H1 (cell line): ENCODE measurements at regions not wholly inside any gene's neighbourhood (a gene's known extent, or its start where the extent isn't known, plus 50 kb on each side); places are given as distances from the start of the nearest gene placed in this dataset.

Experiments
- ATF2 ChIP-seq: IDR thresholded peaks from 2 replicates; pipeline ENCODE4 v1.6.1; 2012; ENCODE audit warnings: low read length, inconsistent platforms
- CBX5 ChIP-seq: fragments of 300-800, 300-1000 bp; sonication (generic); IDR thresholded peaks from 2 replicates; pipeline ENCODE4 v1.7.1; 2016; ENCODE audit warnings: antibody characterized with exemption, low read length, low read depth
- CHD1 ChIP-seq: IDR thresholded peaks from 2 replicates; pipeline ENCODE4 v1.6.1; 2012; ENCODE audit warnings: low read depth, low read length, improper control_type of control experiment
- CREB1 ChIP-seq: IDR thresholded peaks from 2 replicates; pipeline ENCODE4 v1.6.1; 2012; ENCODE audit warnings: inconsistent platforms
- CTBP2 ChIP-seq: IDR thresholded peaks from 2 replicates; pipeline ENCODE4 v1.7.0; 2011; ENCODE audit warnings: borderline replicate concordance, mild to moderate bottlenecking, moderate library complexity, mixed read lengths, low read length; ENCODE audit not compliant: insufficient read depth, insufficient read length
- EP300 ChIP-seq, 2 experiments: IDR thresholded peaks; 1 replicate in 1 of 2; 2 replicates in 1 of 2; pipeline ENCODE4 v1.6.1; 2011 to 2012; ENCODE audit warnings: low read depth in 2 of 2, low read length in 2 of 2, mild to moderate bottlenecking in 2 of 2, borderline replicate concordance in 1 of 2, inconsistent platforms in 1 of 2, moderate library complexity in 1 of 2
- KDM4A ChIP-seq: IDR thresholded peaks from one replicate; pipeline ENCODE4 v1.7.1; 2012; ENCODE audit warnings: low read depth, mild to moderate bottlenecking, moderate library complexity, low read length, inconsistent platforms; ENCODE audit not compliant: severe bottlenecking
- KDM5A ChIP-seq: fragments of 200-600 bp; IDR thresholded peaks from 2 replicates; pipeline ENCODE4 v1.7.1; 2012; ENCODE audit warnings: mild to moderate bottlenecking, low read length, inconsistent platforms, mixed read lengths
- SAP30 ChIP-seq: fragments of 300-600 bp; sonication (generic); IDR thresholded peaks from 2 replicates; pipeline ENCODE4 v1.7.1; 2012; ENCODE audit warnings: low read length, moderate library complexity, mild to moderate bottlenecking, inconsistent platforms; ENCODE audit not compliant: insufficient read depth, insufficient replicate concordance
- SP4 ChIP-seq: IDR thresholded peaks from 2 replicates; pipeline ENCODE4 v1.6.1; 2012; ENCODE audit warnings: low read length, inconsistent platforms

- TF ChIP-seq EP300 (IDR thresholded peaks at IDR 0.05; ENCODE audit: borderline replicate concordance in 1 of 2, low read depth in 2 of 2, low read length in 2 of 2) = no peak
- no peak for TF ChIP-seq ATF2
- no peak for TF ChIP-seq CHD1
- no peak for TF ChIP-seq KDM5A
- TF ChIP-seq CTBP2 = no peak
- no peak for TF ChIP-seq CREB1
- TF ChIP-seq SAP30 = no peak
- no peak for TF ChIP-seq KDM4A
- no peak for TF ChIP-seq SP4
- no peak for TF ChIP-seq CBX5
These were observed 351.5 kb upstream of the KCNN2 start (continued) for GRCh38 chr5:114010362-114010761.
